ENCODE measurements at regions not wholly inside any gene's neighbourhood (a gene's known extent, or its start where the extent isn't known, plus 50 kb on each side); places are given as distances from the start of the nearest gene placed in this dataset. TPM values are rescaled to one million over a fixed set of nuclear protein-coding genes. Genes with fewer than 3 reads are reported as not detected.

GRCh38 chr12:108078428-108078827, 50.7 kb upstream of the WSCD2 start:
- H2BK5ac ChIP-seq (ENCODE audit: low read depth, low read length, poor library complexity, severe bottlenecking) = no peak overlapping the region
- no peaks in the 10 kb centered on the region for H3K36me3 ChIP-seq (ENCODE audit: control insufficient read depth, insufficient read depth, low read length)
- H4K5ac ChIP-seq (ENCODE audit: low read depth, low read length) = no peak overlapping the region
- H4K20me1 ChIP-seq (ENCODE audit: insufficient read depth, low read length) = no peaks in the 10 kb centered on the region
- no peak overlapping the region for H4K8ac ChIP-seq (ENCODE audit: low read depth in 2 of 2, low read length in 2 of 2)
- H2BK120ac ChIP-seq (ENCODE audit: low read depth, low read length) = no peak overlapping the region
- DNase-seq (no peak), ATAC-seq (ENCODE audit: low read depth) (no peak)
- no peak overlapping the region for H3K14ac ChIP-seq (replicated peaks; ENCODE audit: low read depth, low read length)
- intact Hi-C loops (cut with micrococcal nuclease) = no loop called here
- in situ Hi-C loops (cut with MboI; ENCODE audit: low sequenced_read_pairs) = no loop called here
- no peaks in the 10 kb centered on the region for H3K79me1 ChIP-seq (ENCODE audit: low read depth in 1 of 2, low read length in 2 of 2)
- H3K23ac ChIP-seq (ENCODE audit: low read depth, low read length) = no peak overlapping the region
- H2AK9ac ChIP-seq (replicated peaks; ENCODE audit: low read depth, low read length, poor library complexity) = no peak overlapping the region
- no peak for TF ChIP-seq CEBPB (IDR thresholded peaks at IDR 0.05; ENCODE audit: low read depth, low read length)
- TF ChIP-seq USF2 (IDR thresholded peaks at IDR 0.05; ENCODE audit: low read depth, low read length) = no peak
- no peak for TF ChIP-seq FOS (IDR thresholded peaks at IDR 0.05; ENCODE audit: low read depth, low read length)
- TF ChIP-seq RCOR1 (IDR thresholded peaks at IDR 0.05; ENCODE audit: insufficient replicate concordance, low read length) = no peak
- no peak for TF ChIP-seq SMC3 (IDR thresholded peaks at IDR 0.05; ENCODE audit: low read depth, low read length)
- TF ChIP-seq RFX5 (IDR thresholded peaks at IDR 0.05; ENCODE audit: low read depth, low read length) = no peak
- TF ChIP-seq ELK1 (IDR thresholded peaks at IDR 0.05; ENCODE audit: borderline replicate concordance, low read depth, low read length) = no peak
- TF ChIP-seq MXI1 (IDR thresholded peaks at IDR 0.05; ENCODE audit: borderline replicate concordance, low read depth, low read length) = no peak
- no peak for TF ChIP-seq POLR2A (IDR thresholded peaks at IDR 0.05; ENCODE audit: low read depth, low read length)
- H3K4me2 ChIP-seq (ENCODE audit: low read depth, low read length) = no peak overlapping the region
- H3K4me3 ChIP-seq (ENCODE audit: insufficient read depth, low read depth, low read length) = no peak overlapping the region
- no CpG with 5 or more reads among the region's 3 CpGs for WGBS, 2 experiments (ENCODE audit: extremely low coverage in 2 of 2, insufficient read length in 1 of 2)
- H3K18ac ChIP-seq (ENCODE audit: low read depth, low read length) = no peak overlapping the region
- H3K27ac ChIP-seq (ENCODE audit: insufficient read depth, low read length) = no peak overlapping the region
- ChIA-PET CTCF (no interaction called here), POLR2A (ENCODE audit: unreplicated experiment) (no interaction called here)
- no peaks in the 10 kb centered on the region for H3K9me1 ChIP-seq (ENCODE audit: insufficient read depth, low read length)
- no peaks in the 10 kb centered on the region; the same call in 1 of the 2 replicates for H3K9me3 ChIP-seq (ENCODE audit: control insufficient read depth, insufficient read depth, low read length)
- H3K27me3 ChIP-seq (ENCODE audit: control insufficient read depth, insufficient read depth, low read length) = no peaks in the 10 kb centered on the region
- no peak overlapping the region for H2AFZ ChIP-seq (replicated peaks; ENCODE audit: low read length, poor library complexity)
- no peak overlapping the region for H2BK15ac ChIP-seq (ENCODE audit: low read depth, low read length)
- H2BK20ac ChIP-seq (ENCODE audit: low read depth, low read length) = no peak overlapping the region
- no peaks in the 10 kb centered on the region for H3K4me1 ChIP-seq (ENCODE audit: control insufficient read depth, insufficient read depth, low read length)
- BruUV-seq (replicated peaks) = no TSS peak
- H2AK5ac ChIP-seq (ENCODE audit: low read depth, low read length) = no peak overlapping the region
- H4K91ac ChIP-seq (ENCODE audit: insufficient read depth, low read depth, low read length) = no peak overlapping the region
- dilution Hi-C loops (cut with HindIII; ENCODE audit: low sequenced_read_pairs, unreplicated experiment) = no loop called here
- H3K56ac ChIP-seq (ENCODE audit: extremely low read depth, insufficient read depth, low read length) = no peak overlapping the region
- H3K4ac ChIP-seq (ENCODE audit: low read depth, low read length) = no peak overlapping the region
- no peak overlapping the region for H3K9ac ChIP-seq (ENCODE audit: low read depth, low read length)

Small RNA genes in the stretch of these regions (microRNA-seq; reads per million reads assigned to microRNA genes)
- gene AC126177.5 (ENCODE audit: insufficient read depth, insufficient read length) = not detected

Small RNA genes in the stretch of these regions (small RNA-seq; reads per million reads assigned to genes)
- 0 reads per million in 5 experiments for gene AC126177.5

All from IMR-90 (cell line).